ENCODE measurements at regions not wholly inside any gene's neighbourhood (a gene's known extent, or its start where the extent isn't known, plus 50 kb on each side); places are given as distances from the start of the nearest gene placed in this dataset.
"Not testable (repeated sequence)": the region's sequence is repeated elsewhere in the genome, so short reads cannot be mapped to it uniquely, and the experiment has no call there.

DNA sequence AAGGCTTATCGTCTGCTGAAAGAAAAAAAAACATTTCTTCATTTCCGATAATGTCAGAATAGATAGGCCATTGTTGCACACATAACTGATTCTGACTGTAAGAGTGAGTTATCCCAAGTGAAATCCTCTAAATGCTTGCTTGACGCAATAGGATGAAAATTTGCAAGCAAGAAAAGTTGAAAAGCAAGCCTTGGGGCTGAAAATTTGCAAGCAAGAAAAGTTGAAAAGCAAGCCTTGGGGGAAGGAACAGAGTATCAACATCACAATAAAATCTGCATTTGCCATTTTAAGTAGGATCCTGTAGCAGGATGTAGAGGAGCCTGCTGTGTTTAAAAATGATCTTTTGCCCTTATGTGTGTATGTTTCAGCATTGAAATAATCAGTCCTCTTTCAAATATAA lies 424.4 kb downstream of the KCNJ18 start:
- TF ChIP-seq, protein P1, sequence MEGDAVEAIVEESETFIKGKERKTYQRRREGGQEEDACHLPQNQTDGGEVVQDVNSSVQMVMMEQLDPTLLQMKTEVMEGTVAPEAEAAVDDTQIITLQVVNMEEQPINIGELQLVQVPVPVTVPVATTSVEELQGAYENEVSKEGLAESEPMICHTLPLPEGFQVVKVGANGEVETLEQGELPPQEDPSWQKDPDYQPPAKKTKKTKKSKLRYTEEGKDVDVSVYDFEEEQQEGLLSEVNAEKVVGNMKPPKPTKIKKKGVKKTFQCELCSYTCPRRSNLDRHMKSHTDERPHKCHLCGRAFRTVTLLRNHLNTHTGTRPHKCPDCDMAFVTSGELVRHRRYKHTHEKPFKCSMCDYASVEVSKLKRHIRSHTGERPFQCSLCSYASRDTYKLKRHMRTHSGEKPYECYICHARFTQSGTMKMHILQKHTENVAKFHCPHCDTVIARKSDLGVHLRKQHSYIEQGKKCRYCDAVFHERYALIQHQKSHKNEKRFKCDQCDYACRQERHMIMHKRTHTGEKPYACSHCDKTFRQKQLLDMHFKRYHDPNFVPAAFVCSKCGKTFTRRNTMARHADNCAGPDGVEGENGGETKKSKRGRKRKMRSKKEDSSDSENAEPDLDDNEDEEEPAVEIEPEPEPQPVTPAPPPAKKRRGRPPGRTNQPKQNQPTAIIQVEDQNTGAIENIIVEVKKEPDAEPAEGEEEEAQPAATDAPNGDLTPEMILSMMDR (IDR thresholded peaks at IDR 0.05) = not testable (repeated sequence)
- TF ChIP-seq POLR2A (IDR thresholded peaks at IDR 0.05) = not testable (repeated sequence)
